ENCODE measurements at regions not wholly inside any gene's neighbourhood (a gene's known extent, or its start where the extent isn't known, plus 50 kb on each side); places are given as distances from the start of the nearest gene placed in this dataset.
A peak's percentile ranks its signal among the peaks of the same experiment; 100 is the strongest.

GRCh38 chr9:107673861-107674720, 184.5 kb upstream of the KLF4 start:
- Histone ChIP-seq H3K27ac (no peak overlapping the region), H3K4me3 (no peak overlapping the region), H3K36me3 (no peaks in the 10 kb centered on the region), H3K9me3 (no peaks in the 10 kb centered on the region), H3K27me3 (no peaks in the 10 kb centered on the region), H3K4me1 (no peaks in the 10 kb centered on the region)
- no peak for TF ChIP-seq POLR2A (IDR thresholded peaks at IDR 0.05)
- TF ChIP-seq CTCF (IDR thresholded peaks at IDR 0.05), result no peak
- DNase-seq, result no peak

GRCh38 chr9:107671588-107671987, 182.0 kb upstream of the KLF4 start:
- no peak overlapping the region for H3K4me3 ChIP-seq
- no peak overlapping the region for H3K27ac ChIP-seq
- no peak for TF ChIP-seq POLR2A (IDR thresholded peaks at IDR 0.05)
- no peak for TF ChIP-seq CTCF (IDR thresholded peaks at IDR 0.05)

GRCh38 chr9:107669422-107669821, 179.9 kb upstream of the KLF4 start:
- no peaks in the 10 kb centered on the region for H3K9me3 ChIP-seq
- H3K4me1 ChIP-seq, result no peaks in the 10 kb centered on the region
- no peaks in the 10 kb centered on the region for H3K27me3 ChIP-seq
- DNase-seq, result no peak
- no peaks in the 10 kb centered on the region for H3K36me3 ChIP-seq
- TF ChIP-seq POLR2A (IDR thresholded peaks at IDR 0.05) (no peak), CTCF (IDR thresholded peaks at IDR 0.05) (no peak)
- H3K27ac ChIP-seq, result no peak overlapping the region
- no peak overlapping the region for H3K4me3 ChIP-seq

More at GRCh38 chr9:107671588-107671987, 182.0 kb upstream of the KLF4 start:
- Histone ChIP-seq H3K4me1 (no peaks in the 10 kb centered on the region), H3K27me3 (no peaks in the 10 kb centered on the region), H3K9me3 (no peaks in the 10 kb centered on the region), H3K36me3 (no peaks in the 10 kb centered on the region)
- DNase-seq, result no peak

- no peak overlapping the region for H3K4me3 ChIP-seq
- H3K27ac ChIP-seq, result peak overlapping the region in 2 of 4 donors; percentile 37 to 60
- TF ChIP-seq CTCF (IDR thresholded peaks at IDR 0.05) (no peak), POLR2A (IDR thresholded peaks at IDR 0.05) (no peak)
- no peaks in the 10 kb centered on the region for H3K4me1 ChIP-seq
- DNase-seq, result no peak
- no peaks in the 10 kb centered on the region for H3K9me3 ChIP-seq
- H3K36me3 ChIP-seq, result no peaks in the 10 kb centered on the region
- no peaks in the 10 kb centered on the region for H3K27me3 ChIP-seq
Measured at GRCh38 chr9:107667231-107668070, 177.9 kb upstream of the KLF4 start.

- no peak overlapping the region for H3K27ac ChIP-seq
- no peaks in the 10 kb centered on the region for H3K27me3 ChIP-seq
- no peaks in the 10 kb centered on the region for H3K36me3 ChIP-seq
- no peaks in the 10 kb centered on the region for H3K9me3 ChIP-seq
- TF ChIP-seq CTCF (IDR thresholded peaks at IDR 0.05) (no peak), POLR2A (IDR thresholded peaks at IDR 0.05) (no peak)
- H3K4me3 ChIP-seq, result no peak overlapping the region
- no peaks in the 10 kb centered on the region for H3K4me1 ChIP-seq
- no peak for DNase-seq
Measured at GRCh38 chr9:107665057-107665456, 175.5 kb upstream of the KLF4 start.
